ENCODE measurements at regions not wholly inside any gene's neighbourhood (a gene's known extent, or its start where the extent isn't known, plus 50 kb on each side); places are given as distances from the start of the nearest gene placed in this dataset.

DNA sequence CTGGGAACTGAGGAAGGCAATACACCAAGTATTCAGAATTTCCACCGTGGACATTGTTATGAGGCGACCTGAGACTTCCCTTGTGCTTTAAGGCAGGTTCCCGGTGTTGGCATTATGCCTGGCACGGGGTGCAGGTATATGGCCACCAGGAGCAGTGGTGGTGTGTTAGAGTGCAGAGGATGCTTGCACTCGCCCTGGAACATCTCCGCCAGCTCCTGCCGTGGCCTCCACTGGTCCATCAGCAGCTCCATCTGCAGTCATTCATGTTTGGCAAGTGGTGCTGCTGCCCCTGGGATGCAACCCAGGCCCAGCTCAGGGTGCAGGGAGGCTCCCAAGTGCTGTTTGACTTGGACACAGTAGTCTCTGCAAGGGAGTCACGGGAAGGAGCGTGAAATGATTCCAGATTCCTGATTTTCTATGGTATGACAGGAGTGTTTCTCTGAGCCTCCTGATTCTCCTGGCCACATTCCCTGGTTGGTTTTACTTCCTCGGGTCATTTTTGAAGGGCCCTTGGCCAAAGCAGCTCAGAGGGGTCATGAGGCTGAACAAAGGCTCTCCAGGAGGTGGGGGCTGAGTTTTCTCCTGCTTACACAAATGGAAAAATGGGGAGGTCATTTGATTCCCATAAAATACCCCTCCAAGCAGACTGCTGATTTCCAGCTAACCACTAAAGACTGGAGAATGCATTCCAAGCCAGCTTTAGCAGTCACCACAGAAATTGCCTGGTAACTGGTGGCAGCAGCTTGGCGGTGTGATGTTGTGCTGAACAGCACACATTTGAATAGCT, 60.4 kb upstream of the PSEN2 start:
- Histone ChIP-seq H3K4me2 (ENCODE audit: insufficient read depth, low read length) (no peak overlapping the region), H3K9me3 (ENCODE audit: low read depth, low read length) (no peaks in the 10 kb centered on the region), H2AFZ (ENCODE audit: low read length) (no peak overlapping the region), H4K20me1 (ENCODE audit: insufficient read depth, low read length) (no peaks in the 10 kb centered on the region), H3K4me1 (ENCODE audit: insufficient read depth, low read length) (peaks cover 5% of the 10 kb centered on the region), H3K27ac (ENCODE audit: low read depth, low read length) (no peak overlapping the region), H3K36me3 (ENCODE audit: insufficient read depth, low read length) (no peaks in the 10 kb centered on the region), H3K27me3 (ENCODE audit: insufficient read depth, low read length) (peaks cover 8% of the 10 kb centered on the region), H3K4me3 (ENCODE audit: insufficient read depth, low read length) (no peak overlapping the region), H3K79me2 (ENCODE audit: insufficient read depth, low read length) (no peaks in the 10 kb centered on the region)
- no peak for DNase-seq (ENCODE audit: insufficient read length, low spot score, missing footprints)
- TF ChIP-seq, protein P1, sequence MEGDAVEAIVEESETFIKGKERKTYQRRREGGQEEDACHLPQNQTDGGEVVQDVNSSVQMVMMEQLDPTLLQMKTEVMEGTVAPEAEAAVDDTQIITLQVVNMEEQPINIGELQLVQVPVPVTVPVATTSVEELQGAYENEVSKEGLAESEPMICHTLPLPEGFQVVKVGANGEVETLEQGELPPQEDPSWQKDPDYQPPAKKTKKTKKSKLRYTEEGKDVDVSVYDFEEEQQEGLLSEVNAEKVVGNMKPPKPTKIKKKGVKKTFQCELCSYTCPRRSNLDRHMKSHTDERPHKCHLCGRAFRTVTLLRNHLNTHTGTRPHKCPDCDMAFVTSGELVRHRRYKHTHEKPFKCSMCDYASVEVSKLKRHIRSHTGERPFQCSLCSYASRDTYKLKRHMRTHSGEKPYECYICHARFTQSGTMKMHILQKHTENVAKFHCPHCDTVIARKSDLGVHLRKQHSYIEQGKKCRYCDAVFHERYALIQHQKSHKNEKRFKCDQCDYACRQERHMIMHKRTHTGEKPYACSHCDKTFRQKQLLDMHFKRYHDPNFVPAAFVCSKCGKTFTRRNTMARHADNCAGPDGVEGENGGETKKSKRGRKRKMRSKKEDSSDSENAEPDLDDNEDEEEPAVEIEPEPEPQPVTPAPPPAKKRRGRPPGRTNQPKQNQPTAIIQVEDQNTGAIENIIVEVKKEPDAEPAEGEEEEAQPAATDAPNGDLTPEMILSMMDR (IDR thresholded peaks at IDR 0.05; ENCODE audit: extremely low read depth, low read depth, low read length) = no peak

DNA sequence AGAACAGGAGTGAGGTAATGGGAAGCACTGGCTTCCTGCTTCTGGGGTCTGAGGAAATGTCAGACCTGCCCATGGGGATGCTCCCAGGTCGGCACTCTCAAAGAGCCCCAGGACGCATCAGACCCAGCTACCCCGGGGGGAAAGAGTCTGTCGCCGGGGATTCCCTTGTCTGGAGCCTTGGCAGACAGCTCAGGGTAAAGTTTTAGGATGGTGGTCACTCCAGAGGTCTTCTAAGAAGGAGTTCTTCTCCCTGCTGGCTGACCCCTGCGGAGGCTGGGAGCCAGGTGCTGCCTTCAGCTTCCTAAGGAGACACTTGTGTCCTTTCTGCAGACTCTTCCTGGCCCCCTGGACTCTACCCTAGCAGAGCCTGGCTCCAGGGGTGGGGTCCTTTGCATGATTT, 61.9 kb upstream of the PSEN2 start:
- no peak for DNase-seq (ENCODE audit: insufficient read length, low spot score, missing footprints)
- TF ChIP-seq, protein P1 (IDR thresholded peaks at IDR 0.05; ENCODE audit: extremely low read depth, low read depth, low read length) = no peak
- no peaks in the 10 kb centered on the region for H3K9me3 ChIP-seq (ENCODE audit: low read depth, low read length)
- H3K79me2 ChIP-seq (ENCODE audit: insufficient read depth, low read length) = no peaks in the 10 kb centered on the region
- no peak overlapping the region for H3K4me3 ChIP-seq (ENCODE audit: insufficient read depth, low read length)
- H2AFZ ChIP-seq (ENCODE audit: low read length) = no peak overlapping the region
- no peaks in the 10 kb centered on the region for H4K20me1 ChIP-seq (ENCODE audit: insufficient read depth, low read length)
- no peak overlapping the region for H3K4me2 ChIP-seq (ENCODE audit: insufficient read depth, low read length)
- no peaks in the 10 kb centered on the region for H3K36me3 ChIP-seq (ENCODE audit: insufficient read depth, low read length)
- H3K4me1 ChIP-seq (ENCODE audit: insufficient read depth, low read length) = no peaks in the 10 kb centered on the region
- H3K27ac ChIP-seq (ENCODE audit: low read depth, low read length) = no peak overlapping the region
- peaks cover 8% of the 10 kb centered on the region for H3K27me3 ChIP-seq (ENCODE audit: insufficient read depth, low read length)

DNA sequence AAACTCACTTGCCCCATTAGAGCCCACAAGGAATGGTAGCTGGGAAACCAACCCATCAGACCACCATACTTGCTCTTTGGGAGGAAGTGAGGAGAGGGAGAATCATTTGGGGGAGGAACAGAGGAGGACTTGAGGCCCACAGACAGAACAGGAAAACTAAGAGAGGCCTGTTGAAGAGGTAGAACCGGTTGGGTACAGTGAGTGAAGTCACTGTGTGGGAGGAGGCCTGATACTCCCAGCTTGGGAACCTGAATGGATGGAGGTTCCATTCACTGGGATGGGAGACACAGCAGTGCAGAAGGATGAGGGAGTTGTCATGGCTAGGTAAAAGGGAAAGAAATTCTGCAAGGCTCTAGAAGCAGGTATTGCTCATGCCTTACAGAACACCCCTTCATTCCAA, 63.4 kb upstream of the PSEN2 start:
- Histone ChIP-seq H3K4me3 (ENCODE audit: insufficient read depth, low read length) (no peak overlapping the region), H2AFZ (ENCODE audit: low read length) (no peak overlapping the region), H3K79me2 (ENCODE audit: insufficient read depth, low read length) (no peaks in the 10 kb centered on the region), H3K27ac (ENCODE audit: low read depth, low read length) (no peak overlapping the region), H3K4me1 (ENCODE audit: insufficient read depth, low read length) (no peaks in the 10 kb centered on the region), H3K36me3 (ENCODE audit: insufficient read depth, low read length) (no peaks in the 10 kb centered on the region), H3K27me3 (ENCODE audit: insufficient read depth, low read length) (peaks cover 14% of the 10 kb centered on the region), H3K9me3 (ENCODE audit: low read depth, low read length) (no peaks in the 10 kb centered on the region), H4K20me1 (ENCODE audit: insufficient read depth, low read length) (no peaks in the 10 kb centered on the region), H3K4me2 (ENCODE audit: insufficient read depth, low read length) (no peak overlapping the region)
- no peak for DNase-seq (ENCODE audit: insufficient read length, low spot score, missing footprints)
- TF ChIP-seq, protein P1 (IDR thresholded peaks at IDR 0.05; ENCODE audit: extremely low read depth, low read depth, low read length) = no peak

DNA sequence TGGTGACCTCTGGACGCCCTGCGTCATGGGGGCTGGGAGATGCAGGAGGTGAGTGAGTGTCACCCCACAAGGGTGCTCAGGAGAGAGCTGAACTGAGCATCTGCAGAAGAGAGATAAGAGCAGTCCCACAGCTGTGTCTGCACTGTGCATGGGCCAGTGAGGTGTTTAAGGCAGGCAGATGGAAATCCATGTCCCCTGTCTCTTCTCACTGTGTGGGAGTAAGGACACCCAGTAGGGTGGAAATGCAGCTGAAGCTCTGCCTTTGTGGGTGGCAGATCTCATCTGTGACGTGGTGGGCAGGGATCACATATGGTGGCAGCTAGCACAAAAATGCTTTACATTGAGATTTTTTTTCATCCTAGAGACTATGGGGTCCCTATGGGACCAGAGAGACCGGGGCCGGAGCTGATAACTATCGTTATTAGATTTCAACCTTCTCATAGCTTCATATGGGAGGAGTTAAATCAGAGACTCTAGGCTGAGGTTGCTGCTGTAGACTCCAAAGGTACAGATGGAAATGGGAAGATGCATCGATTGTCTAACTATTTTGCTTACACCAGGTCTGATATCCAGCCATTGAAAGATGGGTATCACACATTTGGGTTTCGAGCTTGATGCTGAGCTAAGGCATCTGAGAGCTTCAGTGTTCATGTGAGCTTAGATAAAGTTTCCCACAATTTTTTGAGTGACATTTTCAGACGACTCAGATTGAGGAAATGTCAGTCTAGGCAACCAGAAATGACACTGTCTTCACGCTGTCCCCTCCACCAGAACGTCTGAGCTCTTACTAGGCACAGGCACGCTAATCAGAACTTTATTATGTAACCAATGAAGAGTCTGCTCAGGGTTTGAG, 65.3 kb upstream of the PSEN2 start:
- H3K79me2 ChIP-seq (ENCODE audit: insufficient read depth, low read length) = no peaks in the 10 kb centered on the region
- TF ChIP-seq, protein P1 (IDR thresholded peaks at IDR 0.05; ENCODE audit: extremely low read depth, low read depth, low read length) = no peak
- peaks cover 11% of the 10 kb centered on the region for H3K27me3 ChIP-seq (ENCODE audit: insufficient read depth, low read length)
- no peaks in the 10 kb centered on the region for H3K9me3 ChIP-seq (ENCODE audit: low read depth, low read length)
- no peaks in the 10 kb centered on the region for H3K36me3 ChIP-seq (ENCODE audit: insufficient read depth, low read length)
- no peak for DNase-seq (ENCODE audit: insufficient read length, low spot score, missing footprints)
- no peaks in the 10 kb centered on the region for H3K4me1 ChIP-seq (ENCODE audit: insufficient read depth, low read length)
- no peak overlapping the region for H3K4me3 ChIP-seq (ENCODE audit: insufficient read depth, low read length)
- H2AFZ ChIP-seq (ENCODE audit: low read length) = no peak overlapping the region
- H4K20me1 ChIP-seq (ENCODE audit: insufficient read depth, low read length) = no peaks in the 10 kb centered on the region
- no peak overlapping the region for H3K4me2 ChIP-seq (ENCODE audit: insufficient read depth, low read length)
- H3K27ac ChIP-seq (ENCODE audit: low read depth, low read length) = no peak overlapping the region

Data from osteoblast (primary cell).